Neural progenitor cell (in vitro differentiated cells): ENCODE measurements at regions not wholly inside any gene's neighbourhood (a gene's known extent, or its start where the extent isn't known, plus 50 kb on each side); places are given as distances from the start of the nearest gene placed in this dataset.

ENCODE experiments used
- DNase-seq: peaks from one replicate; pipeline ENCODE4 v3.0.0-alpha.2; 2016; ENCODE audit warnings: low spot score
- H2AFZ ChIP-seq: fragments of 200-600 bp; sonication (generic); replicated peaks from 2 replicates; pipeline ENCODE4 v1.6.1; 2016; ENCODE audit warnings: antibody characterized with exemption
- H3F3A ChIP-seq: fragments of 200-600 bp; sonication (generic); 2 replicates; pipeline ENCODE4 v1.6.1; 2016; ENCODE audit warnings: antibody characterized with exemption, low read depth
- H3K27ac ChIP-seq: fragments of 200-600 bp; sonication (generic); 2 replicates; pipeline ENCODE4 v1.5.1; 2016; ENCODE audit warnings: mild to moderate bottlenecking
- H3K27me3 ChIP-seq: fragments of 200-600 bp; sonication (generic); 2 replicates; pipeline ENCODE4 v1.6.1; 2016; ENCODE audit warnings: mild to moderate bottlenecking, moderate library complexity
- H3K36me3 ChIP-seq: fragments of 200-600 bp; sonication (generic); 2 replicates; pipeline ENCODE4 v1.5.1; 2016
- H3K4me1 ChIP-seq: fragments of 200-600 bp; sonication (generic); 2 replicates; pipeline ENCODE4 v1.6.1; 2016; ENCODE audit warnings: mixed run types
- H3K4me2 ChIP-seq: fragments of 200-600 bp; sonication (generic); 2 replicates; pipeline ENCODE4 v1.6.1; 2016
- H3K4me3 ChIP-seq: fragments of 200-600 bp; sonication (generic); 2 replicates; pipeline ENCODE4 v1.5.1; 2016
- H3K79me2 ChIP-seq: fragments of 200-600 bp; sonication (generic); 2 replicates; pipeline ENCODE4 v1.6.1; 2016; ENCODE audit warnings: low read depth
- H3K9ac ChIP-seq: fragments of 200-600 bp; sonication (generic); 2 replicates; pipeline ENCODE4 v1.6.1; 2016
- H3K9me3 ChIP-seq: fragments of 200-600 bp; sonication (generic); 2 replicates; pipeline ENCODE4 v1.5.1; 2016; ENCODE audit warnings: low read depth
- H4K20me1 ChIP-seq: fragments of 200-600 bp; sonication (generic); 2 replicates; pipeline ENCODE4 v1.6.1; 2016; ENCODE audit warnings: low read depth
- H3K27ac Mint-ChIP-seq: 3 replicates; pipeline ENCODE4 v1.8.0; 2021; ENCODE audit warnings: mixed read lengths
- H3K27me3 Mint-ChIP-seq: 2 replicates; pipeline ENCODE4 v1.8.0; 2022; ENCODE audit warnings: low read depth, mild to moderate bottlenecking, inconsistent platforms, moderate library complexity, mixed read lengths; ENCODE audit not compliant: insufficient read depth
- H3K36me3 Mint-ChIP-seq: 3 replicates; pipeline ENCODE4 v1.8.0; 2021; ENCODE audit warnings: mixed read lengths
- H3K4me1 Mint-ChIP-seq: 3 replicates; pipeline ENCODE4 v1.8.0; 2021; ENCODE audit warnings: mixed read lengths
- H3K4me3 Mint-ChIP-seq: 3 replicates; pipeline ENCODE4 v1.8.0; 2021; ENCODE audit warnings: mild to moderate bottlenecking, moderate library complexity, mixed read lengths
- H3K9me3 Mint-ChIP-seq: 3 replicates; pipeline ENCODE4 v1.8.0; 2020; ENCODE audit warnings: mixed read lengths
- EZH2 ChIP-seq: fragments of 200-600 bp; sonication (generic); IDR thresholded peaks from 2 replicates; pipeline ENCODE4 v1.6.1; 2017; ENCODE audit warnings: antibody characterized with exemption, mild to moderate bottlenecking, moderate library complexity
- EZH2phosphoT487 ChIP-seq: fragments of 200-600 bp; sonication (generic); IDR thresholded peaks from 2 replicates; pipeline ENCODE4 v1.6.1; 2017; ENCODE audit warnings: antibody characterized with exemption
- TF ChIP-seq, protein P1 (sequence below): fragments of 200-600 bp; sonication (generic); IDR thresholded peaks from 2 replicates; pipeline ENCODE4 v1.5.1; 2017; ENCODE audit warnings: antibody characterized with exemption, mild to moderate bottlenecking

DNA sequence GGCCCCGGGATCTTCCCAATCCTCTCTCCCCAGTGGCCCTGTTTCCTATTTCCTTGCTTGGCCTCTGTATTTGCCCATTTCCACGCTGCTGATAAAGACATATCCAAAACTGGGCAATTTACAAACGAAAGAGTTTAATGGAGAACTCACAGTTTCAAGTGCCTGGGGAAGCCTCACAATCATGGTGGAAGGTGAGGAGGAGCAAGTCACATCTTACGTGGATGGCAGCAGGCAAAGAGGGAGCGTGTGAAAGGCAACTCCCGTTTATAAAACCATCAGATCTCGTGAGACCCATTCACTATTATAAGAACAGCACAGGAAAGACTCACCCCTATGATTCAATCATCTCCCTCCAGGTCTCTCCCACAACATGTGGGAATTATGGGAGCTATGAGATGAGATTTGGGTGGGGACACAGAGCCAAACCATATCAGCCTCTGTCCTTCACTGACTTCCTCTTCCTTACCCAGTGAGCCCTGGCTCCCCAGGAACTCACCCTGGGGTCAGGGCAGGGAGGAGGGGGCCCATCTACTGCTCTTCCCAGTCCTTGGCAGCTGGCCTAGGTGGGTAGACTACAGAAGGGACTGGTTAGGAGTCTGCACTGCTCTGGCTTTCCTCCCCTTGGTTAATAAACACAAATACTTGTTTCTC is 105.8 kb upstream of the MYCN start:
- Histone ChIP-seq H3K27me3 (no peaks in the 10 kb centered on the region), H2AFZ (no peak overlapping the region), H3K4me3 (no peak overlapping the region), H4K20me1 (no peaks in the 10 kb centered on the region), H3K79me2 (no peaks in the 10 kb centered on the region), H3K9ac (no peak overlapping the region), H3K36me3 (no peaks in the 10 kb centered on the region), H3K9me3 (no peaks in the 10 kb centered on the region), H3F3A (no peaks in the 10 kb centered on the region), H3K4me1 (no peaks in the 10 kb centered on the region), H3K4me2 (no peak overlapping the region), H3K27ac (no peak overlapping the region)
- no peak for DNase-seq
- Mint-ChIP-seq H3K4me1 (no peaks in the 10 kb centered on the region), H3K27me3 (peaks cover 3% of the 10 kb centered on the region), H3K9me3 (peaks cover 11% of the 10 kb centered on the region), H3K4me3 (no peak overlapping the region), H3K27ac (no peak overlapping the region), H3K36me3 (no peaks in the 10 kb centered on the region)
- TF ChIP-seq EZH2phosphoT487, result no peak

DNA sequence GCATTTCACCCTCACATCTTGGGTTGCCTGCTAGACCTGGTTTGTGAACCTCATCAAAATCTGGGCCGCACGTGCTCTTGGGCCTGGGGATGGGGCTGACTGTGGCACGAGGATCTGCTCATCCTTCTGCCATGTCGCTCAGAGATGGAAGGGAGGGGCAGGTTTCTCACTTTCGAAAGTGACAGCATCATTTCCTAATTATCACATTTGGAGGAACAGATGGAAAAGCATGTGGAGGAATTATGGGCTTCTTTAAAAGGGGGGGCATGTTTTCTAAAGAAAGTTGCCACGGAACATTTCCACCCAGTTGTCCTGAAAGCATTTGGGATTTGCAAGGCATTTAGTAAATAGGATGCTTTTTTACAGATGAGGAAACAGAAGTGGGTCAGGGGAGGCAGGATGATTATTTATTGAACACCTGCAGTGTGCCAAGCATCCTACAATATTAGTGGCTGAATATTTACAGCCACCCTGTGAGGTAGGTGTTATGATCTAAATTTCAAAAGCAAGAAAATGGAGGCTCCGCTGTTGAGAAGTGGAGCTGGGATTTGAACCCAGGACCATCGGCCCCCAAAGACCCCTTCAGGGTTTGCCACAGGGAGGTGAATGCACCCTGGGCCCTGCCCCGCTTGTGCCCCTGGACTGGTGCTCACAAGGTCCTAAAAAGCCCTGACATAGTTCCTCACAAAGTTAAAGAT is 104.2 kb upstream of the MYCN start:
- no peaks in the 10 kb centered on the region for H3K4me1 ChIP-seq
- H3K79me2 ChIP-seq, result no peaks in the 10 kb centered on the region
- no peaks in the 10 kb centered on the region for H3K4me1 Mint-ChIP-seq
- H2AFZ ChIP-seq, result no peak overlapping the region
- H3K27me3 Mint-ChIP-seq, result peaks cover 6% of the 10 kb centered on the region
- H4K20me1 ChIP-seq, result no peaks in the 10 kb centered on the region
- no peak overlapping the region for H3K4me3 ChIP-seq
- H3K4me3 Mint-ChIP-seq, result no peak overlapping the region
- no peaks in the 10 kb centered on the region for H3F3A ChIP-seq
- peaks cover 11% of the 10 kb centered on the region for H3K9me3 Mint-ChIP-seq
- H3K27ac Mint-ChIP-seq, result no peak overlapping the region
- no peaks in the 10 kb centered on the region for H3K36me3 ChIP-seq
- TF ChIP-seq, protein P1, sequence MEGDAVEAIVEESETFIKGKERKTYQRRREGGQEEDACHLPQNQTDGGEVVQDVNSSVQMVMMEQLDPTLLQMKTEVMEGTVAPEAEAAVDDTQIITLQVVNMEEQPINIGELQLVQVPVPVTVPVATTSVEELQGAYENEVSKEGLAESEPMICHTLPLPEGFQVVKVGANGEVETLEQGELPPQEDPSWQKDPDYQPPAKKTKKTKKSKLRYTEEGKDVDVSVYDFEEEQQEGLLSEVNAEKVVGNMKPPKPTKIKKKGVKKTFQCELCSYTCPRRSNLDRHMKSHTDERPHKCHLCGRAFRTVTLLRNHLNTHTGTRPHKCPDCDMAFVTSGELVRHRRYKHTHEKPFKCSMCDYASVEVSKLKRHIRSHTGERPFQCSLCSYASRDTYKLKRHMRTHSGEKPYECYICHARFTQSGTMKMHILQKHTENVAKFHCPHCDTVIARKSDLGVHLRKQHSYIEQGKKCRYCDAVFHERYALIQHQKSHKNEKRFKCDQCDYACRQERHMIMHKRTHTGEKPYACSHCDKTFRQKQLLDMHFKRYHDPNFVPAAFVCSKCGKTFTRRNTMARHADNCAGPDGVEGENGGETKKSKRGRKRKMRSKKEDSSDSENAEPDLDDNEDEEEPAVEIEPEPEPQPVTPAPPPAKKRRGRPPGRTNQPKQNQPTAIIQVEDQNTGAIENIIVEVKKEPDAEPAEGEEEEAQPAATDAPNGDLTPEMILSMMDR, result no peak
- TF ChIP-seq EZH2phosphoT487, result no peak
- TF ChIP-seq EZH2, result no peak
- no peaks in the 10 kb centered on the region for H3K36me3 Mint-ChIP-seq
- no peaks in the 10 kb centered on the region for H3K27me3 ChIP-seq
- H3K4me2 ChIP-seq, result no peak overlapping the region
- DNase-seq, result no peak
- H3K27ac ChIP-seq, result no peak overlapping the region
- no peaks in the 10 kb centered on the region for H3K9me3 ChIP-seq
- H3K9ac ChIP-seq, result no peak overlapping the region

DNA sequence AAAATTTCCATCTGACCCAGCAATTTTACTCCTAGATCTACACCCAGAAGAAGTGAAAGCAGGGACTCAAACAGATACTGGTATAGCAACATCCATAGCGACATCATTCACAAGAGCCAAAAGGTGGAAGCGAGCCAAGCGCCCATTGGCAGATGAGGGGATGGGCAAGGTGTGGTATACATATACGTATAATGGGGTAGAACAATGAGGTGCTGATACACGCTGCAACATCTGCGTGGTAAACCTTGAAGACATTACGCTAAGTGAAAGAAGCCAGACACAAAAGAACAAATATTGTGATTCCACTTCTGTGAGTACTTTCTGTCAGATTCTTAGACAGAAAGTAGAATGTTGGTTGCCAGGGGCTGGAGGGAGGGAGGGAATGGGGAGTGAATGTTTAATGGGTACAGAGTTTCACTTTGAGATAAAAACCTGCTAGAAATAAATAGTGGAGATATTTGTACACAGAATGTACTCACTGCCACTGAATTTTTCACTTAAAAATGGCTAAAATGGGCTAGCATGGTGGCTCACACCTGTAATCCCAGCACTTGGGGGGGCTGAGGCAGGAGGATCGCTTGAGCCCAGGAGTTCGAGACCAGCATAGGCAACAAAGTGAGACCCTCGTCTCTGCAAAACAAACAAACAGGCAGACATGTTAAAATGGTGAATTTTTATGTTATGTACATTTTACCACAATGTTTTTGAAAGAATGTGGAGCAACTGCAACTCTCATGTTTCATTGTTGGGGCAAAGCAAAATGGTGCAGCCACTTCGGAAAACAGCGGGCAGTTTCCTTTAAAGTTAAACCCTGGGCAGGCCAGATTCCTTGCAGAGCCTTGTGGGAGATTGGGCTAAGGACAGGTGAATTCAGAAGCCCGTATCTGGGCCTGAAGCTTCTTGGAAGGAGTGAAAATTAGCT is 103.4 kb upstream of the MYCN start:
- H3K4me3 Mint-ChIP-seq, result no peak overlapping the region

More for the DNA sequence above, 103.4 kb upstream of the MYCN start:
- Histone ChIP-seq H3F3A (no peaks in the 10 kb centered on the region), H3K9me3 (no peaks in the 10 kb centered on the region), H3K4me2 (no peak overlapping the region), H3K27me3 (no peaks in the 10 kb centered on the region), H3K4me3 (no peak overlapping the region), H3K27ac (no peak overlapping the region), H3K36me3 (no peaks in the 10 kb centered on the region), H4K20me1 (no peaks in the 10 kb centered on the region), H3K9ac (no peak overlapping the region), H2AFZ (no peak overlapping the region), H3K4me1 (no peaks in the 10 kb centered on the region), H3K79me2 (no peaks in the 10 kb centered on the region)
- Mint-ChIP-seq H3K9me3 (peaks cover 11% of the 10 kb centered on the region), H3K27ac (no peak overlapping the region), H3K27me3 (peaks cover 7% of the 10 kb centered on the region), H3K4me1 (peaks cover 2% of the 10 kb centered on the region), H3K36me3 (no peaks in the 10 kb centered on the region)
- DNase-seq, result no peak
- TF ChIP-seq EZH2, result no peak
- TF ChIP-seq, protein P1, result no peak
- TF ChIP-seq EZH2phosphoT487, result no peak
